A549 (cell line): ENCODE measurements at regions not wholly inside any gene's neighbourhood (a gene's known extent, or its start where the extent isn't known, plus 50 kb on each side); places are given as distances from the start of the nearest gene placed in this dataset.

Experiments
- ATAC-seq, 2 experiments: fragments of 200-7000 bp in 1 of 2; fragments of >200 bp in 1 of 2; cut with Nextera tagmentation in 1 of 2; cut with Tn5 transposase in 1 of 2; 3 replicates each; pipeline versions ENCODE4 v1.8.0 to v1.9.1; 2018 to 2020; ENCODE audit warnings: mild to moderate bottlenecking in 1 of 2, moderate library complexity in 1 of 2
- CTCF ChIA-PET: fragments of 300-600 bp; sonication (Branson Sonifier 250); formaldehyde crosslinking; extraction: SDS; loops from one replicate; lab custom pipeline; 2021; ENCODE audit warnings: antibody characterized with exemption, inconsistent platforms; lab: Yijun Ruan, JAX
- POLR2A ChIA-PET: fragments of 350-600 bp; formaldehyde crosslinking; extraction: SDS; loops from one replicate; lab custom pipeline; 2021; ENCODE audit warnings: antibody characterized with exemption, inconsistent platforms; lab: Yijun Ruan, JAX
- DNase-seq, 2 experiments: peaks; one replicate each; pipeline versions ENCODE4 v3.0.0 to v3.0.0-alpha.2; 2011 to 2016; ENCODE audit warnings: low read depth in 1 of 2, low spot score in 1 of 2
- FAIRE-seq: peaks from 2 replicates; lab custom pipeline; 2011; peaks lifted over from hg19 to GRCh38; lab: Jason Lieb, UNC
- H3K27ac ChIP-seq, 2 experiments: fragments of >200 bp; sonication (Bioruptor Twin); formaldehyde crosslinking; 3 replicates each; pipeline ENCODE4 v1.5.1; 2016 to 2017
- H3K4me1 ChIP-seq: fragments of >200 bp; sonication (Bioruptor Twin); formaldehyde crosslinking; 3 replicates; pipeline ENCODE4 v1.6.1; 2016
- H3K4me2 ChIP-seq: fragments of >200 bp; sonication (Bioruptor Twin); formaldehyde crosslinking; 3 replicates; pipeline ENCODE4 v1.6.1; 2016
- H3K4me3 ChIP-seq: fragments of >200 bp; sonication (Bioruptor Twin); formaldehyde crosslinking; 3 replicates; pipeline ENCODE4 v1.5.1; 2016
- H3K9me3 ChIP-seq: fragments of >200 bp; sonication (Bioruptor Twin); formaldehyde crosslinking; 3 replicates; pipeline ENCODE4 v1.6.1; 2016
- BHLHE40 ChIP-seq: IDR thresholded peaks from 2 replicates; pipeline ENCODE4 v1.6.1; 2012; ENCODE audit warnings: low read depth, low read length, inconsistent platforms
- CBX2 ChIP-seq: fragments of 200-600 bp; sonication (generic); IDR thresholded peaks from 2 replicates; pipeline ENCODE4 v1.6.1; 2016; ENCODE audit warnings: low read depth, mild to moderate bottlenecking, borderline replicate concordance
- CBX8 ChIP-seq: fragments of 200-600 bp; sonication (generic); IDR thresholded peaks from 2 replicates; pipeline ENCODE4 v1.6.1; 2016
- CEBPB ChIP-seq, 2 experiments: fragments of >200 bp in 1 of 2; sonication (Bioruptor Twin) in 1 of 2; formaldehyde crosslinking in 1 of 2; IDR thresholded peaks; 2 replicates each; pipeline ENCODE4 v1.6.1; 2012 to 2016
- CTCF ChIP-seq: fragments of >200 bp; sonication (Bioruptor Twin); formaldehyde crosslinking; IDR thresholded peaks from 3 replicates; pipeline ENCODE4 v1.5.1; 2016
- E2F6 ChIP-seq: IDR thresholded peaks from 2 replicates; pipeline ENCODE4 v1.6.1; 2012; ENCODE audit warnings: low read depth, borderline replicate concordance
- EHMT2 ChIP-seq: fragments of 200-600 bp; sonication (generic); IDR thresholded peaks from 2 replicates; pipeline ENCODE4 v1.6.1; 2016; ENCODE audit warnings: antibody characterized with exemption, low read depth, mild to moderate bottlenecking, moderate library complexity
- EP300 ChIP-seq, 2 experiments: fragments of >200 bp; sonication (Bioruptor Twin); formaldehyde crosslinking; IDR thresholded peaks; 2 replicates in 1 of 2; 3 replicates in 1 of 2; pipeline ENCODE4 v1.6.1; 2016 to 2017
- ESRRA ChIP-seq: fragments of 150-350 bp; IDR thresholded peaks from 2 replicates; pipeline ENCODE4 v1.6.1; 2014; ENCODE audit warnings: mild to moderate bottlenecking, low read length, borderline replicate concordance
- FOSB ChIP-seq: fragments of 250-450 bp; sonication (Bioruptor Pico); IDR thresholded peaks from 2 replicates; pipeline ENCODE4 v1.5.0; 2020; ENCODE audit warnings: mild to moderate bottlenecking, moderate library complexity
- FOSL2 ChIP-seq, 2 experiments: fragments of 450-650 bp in 1 of 2; fragments of >200 bp in 1 of 2; sonication (Bioruptor Twin) in 1 of 2; formaldehyde crosslinking; IDR thresholded peaks; 2 replicates each; pipeline versions ENCODE4 v1.5.0 to v1.6.1; 2016 to 2020; ENCODE audit warnings: mild to moderate bottlenecking in 1 of 2, moderate library complexity in 1 of 2
- GATA3 ChIP-seq: IDR thresholded peaks from 2 replicates; pipeline ENCODE4 v1.6.1; 2012; ENCODE audit warnings: borderline replicate concordance
- HES2 ChIP-seq: fragments of >200 bp; sonication (Bioruptor Twin); formaldehyde crosslinking; IDR thresholded peaks from 2 replicates; pipeline ENCODE4 v1.6.1; 2016
- HMGXB4 ChIP-seq: fragments of 250-450 bp; sonication (Bioruptor Pico); IDR thresholded peaks from 2 replicates; pipeline ENCODE4 v1.5.0; 2021; ENCODE audit warnings: mild to moderate bottlenecking, moderate library complexity, borderline replicate concordance
- HOXA7 ChIP-seq: fragments of 250-450 bp; sonication (Bioruptor Pico); IDR thresholded peaks from 2 replicates; pipeline ENCODE4 v1.5.0; 2020; ENCODE audit warnings: mild to moderate bottlenecking, moderate library complexity
- HOXB13 ChIP-seq: fragments of 250-450 bp; sonication (Bioruptor Pico); IDR thresholded peaks from 2 replicates; pipeline ENCODE4 v1.5.0; 2020; ENCODE audit warnings: low read depth, mild to moderate bottlenecking, moderate library complexity
- JUN ChIP-seq, 2 experiments: fragments of >200 bp; sonication (Bioruptor Twin); formaldehyde crosslinking; IDR thresholded peaks; 2 replicates in 1 of 2; 3 replicates in 1 of 2; pipeline ENCODE4 v1.6.1; 2016 to 2017
- KDM5A ChIP-seq: fragments of 200-600 bp; sonication (generic); IDR thresholded peaks from 2 replicates; pipeline ENCODE4 v1.6.1; 2016; ENCODE audit warnings: antibody characterized with exemption, mild to moderate bottlenecking
- MAFK ChIP-seq: fragments of 450-650 bp; IDR thresholded peaks from 2 replicates; pipeline ENCODE4 v1.6.1; 2014; ENCODE audit not compliant: partially characterized antibody
- NFE2L2 ChIP-seq: fragments of 150-350 bp; conservative IDR thresholded peaks from 2 replicates; pipeline ENCODE4 v1.6.1; 2014; ENCODE audit warnings: low read length
- PHF8 ChIP-seq: fragments of 200-600 bp; sonication (generic); IDR thresholded peaks from 2 replicates; pipeline ENCODE4 v1.6.1; 2016; ENCODE audit warnings: low read depth, mild to moderate bottlenecking, antibody characterized with exemption, moderate library complexity, borderline replicate concordance
- RFX5 ChIP-seq: fragments of 450-650 bp; IDR thresholded peaks from 2 replicates; pipeline ENCODE4 v1.7.1; 2014; ENCODE audit warnings: antibody characterized with exemption, mild to moderate bottlenecking, moderate library complexity
- RNF2 ChIP-seq: fragments of 200-600 bp; sonication (generic); IDR thresholded peaks from 2 replicates; pipeline ENCODE4 v1.6.1; 2016; ENCODE audit warnings: low read depth, mild to moderate bottlenecking, antibody characterized with exemption, moderate library complexity, borderline replicate concordance
- SMC3 ChIP-seq: fragments of >200 bp; sonication (Bioruptor Twin); formaldehyde crosslinking; IDR thresholded peaks from 3 replicates; pipeline ENCODE4 v1.6.1; 2018; ENCODE audit warnings: inconsistent platforms
- SREBF2 ChIP-seq: fragments of 450-650 bp; IDR thresholded peaks from 2 replicates; pipeline ENCODE4 v1.6.1; 2014; ENCODE audit warnings: mild to moderate bottlenecking, moderate library complexity
- TFCP2L1 ChIP-seq: fragments of 250-450 bp; sonication (Bioruptor Pico); IDR thresholded peaks from 2 replicates; pipeline ENCODE4 v1.5.0; 2021; ENCODE audit warnings: mild to moderate bottlenecking
- USF2 ChIP-seq: fragments of 450-650 bp; IDR thresholded peaks from 2 replicates; pipeline ENCODE4 v1.6.1; 2014; ENCODE audit warnings: antibody characterized with exemption
- WGBS: methylation state at CpG from one replicate; pipeline ENCODE4 v1.1.6; 2017; ENCODE audit errors: missing lambda C conversion rate; 5-methylcytosine and 5-hydroxymethylcytosine counted together
- TF ChIP-seq, protein P1 (sequence below): IDR thresholded peaks from 2 replicates; pipeline ENCODE4 v1.6.1; 2012

DNA sequence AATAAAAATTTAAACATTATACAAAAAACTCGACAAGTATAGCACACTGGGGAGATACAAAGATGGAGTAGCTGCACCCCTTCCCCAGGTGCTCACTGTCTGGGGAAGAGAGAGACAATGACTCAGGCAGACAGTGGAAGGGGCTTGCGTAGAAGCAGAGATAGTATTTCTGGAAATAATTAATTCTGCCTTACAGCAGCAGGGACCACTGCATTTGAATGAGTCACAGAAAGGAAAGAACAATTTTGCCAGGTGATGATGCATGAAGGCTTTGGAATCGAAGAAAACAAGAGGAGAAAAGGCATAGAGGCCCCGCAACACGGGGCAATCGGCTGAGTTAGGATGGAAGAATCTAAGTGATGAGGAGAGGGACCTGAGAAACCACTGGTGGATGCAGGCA, 447.4 kb downstream of the EFNB2 start:
- ATAC-seq (no peak), FAIRE-seq (no peak), DNase-seq (no peak)
- TF ChIP-seq ESRRA (no peak), CEBPB (IDR thresholded peaks at IDR 0.05) (no peak), USF2 (no peak), CBX2 (no peak), HOXB13 (CRISPR knock-in tag) (no peak), CBX8 (no peak), JUN (IDR thresholded peaks at IDR 0.05) (no peak), HOXA7 (no peak), FOSL2 (IDR thresholded peaks at IDR 0.05) (no peak), FOSL2 (CRISPR knock-in tag; IDR thresholded peaks at IDR 0.05) (no peak), NFE2L2 (no peak), BHLHE40 (no peak), RNF2 (no peak), KDM5A (no peak), RFX5 (no peak), EP300 (IDR thresholded peaks at IDR 0.05) (no peak)
- POLR2A ChIA-PET: interaction anchor here (0.6 kb wide), 1 partner anchor 139 kb away, joined by 3 read pairs; no protein-coding TSS in a partner anchor
- 65% methylated on average over 6 of the region's 6 CpGs for WGBS
- no peaks in the 10 kb centered on the region for H3K9me3 ChIP-seq
- H3K4me1 ChIP-seq: peaks cover 4% of the 10 kb centered on the region; the same call in 1 of the 3 replicates
- no peak overlapping the region for H3K4me3 ChIP-seq
- no peak overlapping the region for H3K4me2 ChIP-seq
- H3K27ac ChIP-seq: no peak overlapping the region
- CTCF ChIA-PET: no interaction called here

DNA sequence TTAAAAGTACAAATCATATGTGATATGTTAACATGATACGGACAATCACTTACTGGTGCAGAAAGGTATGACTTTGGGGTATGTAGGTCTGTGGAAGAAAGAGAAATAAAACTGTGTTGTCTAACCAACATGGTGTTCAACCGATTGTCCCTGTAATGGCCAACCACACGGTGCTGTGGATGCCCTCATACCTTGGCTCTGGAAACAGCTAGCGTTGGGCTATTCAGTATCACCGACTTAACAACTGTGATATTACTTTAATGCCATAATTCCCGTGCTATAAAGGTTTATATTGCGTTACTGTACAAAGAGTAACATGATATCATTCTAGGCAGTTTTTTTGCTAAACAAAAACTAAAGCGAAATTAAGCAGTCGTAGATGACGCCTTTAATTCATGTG, 448.3 kb downstream of the EFNB2 start:
- ChIA-PET POLR2A (no interaction called here), CTCF (no interaction called here)
- DNase-seq (no peak), ATAC-seq (no peak), FAIRE-seq (no peak)
- no peak overlapping the region for H3K4me2 ChIP-seq
- H3K4me1 ChIP-seq: peaks cover 4% of the 10 kb centered on the region; the same call in 1 of the 3 replicates
- 88% methylated on average over 10 of the region's 10 CpGs for WGBS
- H3K9me3 ChIP-seq: no peaks in the 10 kb centered on the region
- H3K4me3 ChIP-seq: no peak overlapping the region
- H3K27ac ChIP-seq: no peak overlapping the region
- TF ChIP-seq SMC3: no peak
- no peak for TF ChIP-seq FOSB (CRISPR knock-in tag)
- no peak for TF ChIP-seq E2F6
- no peak for TF ChIP-seq PHF8
- no peak for TF ChIP-seq HES2
- TF ChIP-seq EP300 (IDR thresholded peaks at IDR 0.05): no peak
- TF ChIP-seq CTCF: no peak
- TF ChIP-seq FOSL2 (IDR thresholded peaks at IDR 0.05): no peak
- no peak for TF ChIP-seq FOSL2 (CRISPR knock-in tag; IDR thresholded peaks at IDR 0.05)
- no peak for TF ChIP-seq SREBF2
- no peak for TF ChIP-seq HMGXB4 (CRISPR knock-in tag)
- TF ChIP-seq, protein P1, sequence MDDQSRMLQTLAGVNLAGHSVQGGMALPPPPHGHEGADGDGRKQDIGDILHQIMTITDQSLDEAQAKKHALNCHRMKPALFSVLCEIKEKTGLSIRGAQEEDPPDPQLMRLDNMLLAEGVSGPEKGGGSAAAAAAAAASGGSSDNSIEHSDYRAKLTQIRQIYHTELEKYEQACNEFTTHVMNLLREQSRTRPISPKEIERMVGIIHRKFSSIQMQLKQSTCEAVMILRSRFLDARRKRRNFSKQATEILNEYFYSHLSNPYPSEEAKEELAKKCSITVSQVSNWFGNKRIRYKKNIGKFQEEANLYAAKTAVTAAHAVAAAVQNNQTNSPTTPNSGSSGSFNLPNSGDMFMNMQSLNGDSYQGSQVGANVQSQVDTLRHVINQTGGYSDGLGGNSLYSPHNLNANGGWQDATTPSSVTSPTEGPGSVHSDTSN: no peak
- no peak for TF ChIP-seq TFCP2L1 (CRISPR knock-in tag)
- TF ChIP-seq EHMT2: no peak
- no peak for TF ChIP-seq MAFK
- no peak for TF ChIP-seq CBX2
- TF ChIP-seq GATA3: no peak
- no peak for TF ChIP-seq HOXA7
